Breast epithelium (tissue), 4 donors: ENCODE measurements at regions not wholly inside any gene's neighbourhood (a gene's known extent, or its start where the extent isn't known, plus 50 kb on each side); places are given as distances from the start of the nearest gene placed in this dataset.

Experiments used
- DNase-seq, 2 donors: peaks; one replicate each; pipeline ENCODE4 v3.0.0-alpha.2; 2019; ENCODE audit warnings: low spot score in 2 of 2
- H3K27ac ChIP-seq, 2 donors: fragments of 200-600 bp; sonication (generic) in 1 of 2; one replicate each; pipeline ENCODE4 v1.5.1; 2016 to 2019; ENCODE audit warnings: mild to moderate bottlenecking in 1 of 2
- H3K27me3 ChIP-seq, 2 donors: fragments of 200-600 bp; sonication (generic) in 1 of 2; one replicate each; pipeline versions ENCODE4 v1.5.1 to v1.6.0; 2017 to 2019; ENCODE audit warnings: control low read depth in 1 of 2, mild to moderate bottlenecking in 1 of 2
- H3K36me3 ChIP-seq: fragments of 200-600 bp; one replicate; pipeline ENCODE4 v1.5.1; 2019
- H3K4me1 ChIP-seq, 2 donors: fragments of 200-600 bp; sonication (generic); one replicate each; pipeline ENCODE4 v1.5.1; 2016 to 2019; ENCODE audit warnings: control low read depth in 1 of 2
- H3K4me3 ChIP-seq, 3 donors: fragments of 200-600 bp; sonication (generic); 1 replicate in 2 of 3; 2 replicates in 1 of 3; pipeline ENCODE4 v1.5.1; 2016 to 2019; ENCODE audit warnings: mild to moderate bottlenecking in 3 of 3, moderate library complexity in 2 of 3
- H3K9me3 ChIP-seq, 2 donors: fragments of 200-600 bp; sonication (generic) in 1 of 2; one replicate each; pipeline ENCODE4 v1.5.1; 2016 to 2019; ENCODE audit warnings: control low read depth in 1 of 2
- CTCF ChIP-seq, 3 donors: fragments of 450-650 bp; IDR thresholded peaks; one replicate each; pipeline ENCODE4 v1.5.1; 2016 to 2017; ENCODE audit warnings: antibody characterized with exemption in 3 of 3, mild to moderate bottlenecking in 3 of 3, moderate library complexity in 3 of 3
- POLR2A ChIP-seq: fragments of 450-650 bp; IDR thresholded peaks from one replicate; pipeline ENCODE4 v1.6.1; 2016; ENCODE audit warnings: antibody characterized with exemption, mild to moderate bottlenecking, moderate library complexity
- POLR2AphosphoS5 ChIP-seq, 3 donors: sonication (generic); formaldehyde crosslinking; IDR thresholded peaks; one replicate each; pipeline ENCODE4 v1.6.1; 2017; ENCODE audit warnings: antibody characterized with exemption in 3 of 3
- intact Hi-C: fragments of 100-400 bp; cut with DNase I; formaldehyde crosslinking; loops from one replicate; pipeline ENCODE4 v1.15.1; 2023; ENCODE audit warnings: low total_unique reads

DNA sequence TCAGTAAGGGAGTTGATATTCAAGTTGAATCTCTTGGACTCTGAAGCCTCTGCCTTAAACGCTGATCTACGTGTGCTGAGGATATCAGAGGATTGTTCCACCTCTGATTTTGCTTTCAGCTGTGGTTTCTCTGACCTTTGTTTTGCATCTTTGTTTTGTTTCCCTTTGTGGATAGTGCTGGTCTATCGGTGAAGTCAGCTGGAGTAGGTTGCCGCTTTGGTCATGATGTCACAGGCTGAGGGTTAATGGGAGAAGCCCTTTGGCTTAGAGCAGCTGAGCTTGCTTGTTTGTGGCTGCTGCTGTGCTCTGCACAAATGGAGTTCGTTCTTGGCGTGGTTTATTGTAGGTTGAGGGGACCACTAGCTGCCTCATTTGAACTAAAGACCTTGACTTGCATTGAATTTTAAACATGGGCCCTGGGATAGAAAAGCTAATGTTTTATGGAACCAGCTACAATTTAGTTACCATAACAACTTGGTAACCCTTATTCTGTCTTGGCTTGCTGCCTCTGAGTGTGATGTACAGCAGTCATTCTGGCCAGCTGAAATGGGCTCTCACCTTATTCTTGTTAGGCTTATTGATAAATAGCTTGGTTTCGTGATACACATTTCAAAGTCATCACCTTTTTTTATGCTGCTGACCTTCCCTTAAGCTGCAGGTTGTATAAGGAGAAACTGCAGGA lies 284.5 kb upstream of the E2F7 start:
- Histone ChIP-seq H3K9me3 (no peaks in the 10 kb centered on the region), H3K4me3 (no peak overlapping the region), H3K27ac (no peak overlapping the region), H3K27me3 (no peaks in the 10 kb centered on the region), H3K4me1 (peaks cover 0 to 6% of the 10 kb centered on the region in 2 donors), H3K36me3 (no peaks in the 10 kb centered on the region)
- DNase-seq, result no peak
- intact Hi-C loops, result no loop called here
- TF ChIP-seq POLR2A, result no peak
- TF ChIP-seq POLR2AphosphoS5 (IDR thresholded peaks at IDR 0.05), result no peak
- TF ChIP-seq CTCF (IDR thresholded peaks at IDR 0.05), result no peak

DNA sequence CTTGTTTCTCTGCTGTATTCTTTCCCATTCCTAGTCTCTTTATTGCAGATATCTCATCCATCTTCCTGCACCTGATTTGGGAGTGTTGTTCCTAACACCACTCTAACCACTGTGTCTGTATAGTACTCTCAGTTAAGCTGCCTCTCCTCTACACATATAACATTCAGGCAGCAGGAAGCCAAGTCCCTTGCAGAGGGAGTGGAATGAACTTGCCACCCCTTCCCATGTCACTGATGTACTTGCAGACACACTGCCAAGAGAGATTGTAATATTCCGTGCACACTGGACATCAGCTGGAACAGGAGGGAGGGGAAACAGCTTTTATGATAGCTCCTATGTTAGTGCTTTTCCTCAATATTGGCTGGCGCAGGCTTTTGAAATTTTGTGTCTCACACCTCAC lies 281.6 kb upstream of the E2F7 start:
- peaks cover 0 to 10% of the 10 kb centered on the region in 2 donors for H3K4me1 ChIP-seq
- intact Hi-C loops, result no loop called here

DNA sequence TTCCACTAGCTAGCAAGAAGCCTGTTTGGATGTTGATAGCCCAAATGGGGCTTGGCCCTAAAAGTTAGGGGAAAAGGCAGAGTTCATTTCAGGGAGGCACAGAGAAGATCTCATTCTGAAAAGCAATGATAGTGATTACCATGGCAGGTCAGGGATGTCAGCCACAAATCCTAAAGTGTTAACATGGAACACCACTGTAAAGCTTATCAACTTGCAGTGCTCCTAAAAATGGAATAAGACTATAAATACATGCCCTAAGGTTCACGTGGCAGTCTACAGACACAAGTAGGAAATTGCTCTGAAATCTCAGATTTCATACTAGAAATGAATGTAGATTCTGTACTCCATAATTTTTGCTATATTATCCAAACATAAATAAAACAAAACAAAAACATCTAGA lies 280.0 kb upstream of the E2F7 start:
- Histone ChIP-seq H3K27me3 (no peaks in the 10 kb centered on the region), H3K9me3 (no peaks in the 10 kb centered on the region), H3K36me3 (no peaks in the 10 kb centered on the region)

More for the DNA sequence above, 281.6 kb upstream of the E2F7 start:
- no peak for TF ChIP-seq POLR2A
- no peak for TF ChIP-seq POLR2AphosphoS5 (IDR thresholded peaks at IDR 0.05)
- no peak for TF ChIP-seq CTCF (IDR thresholded peaks at IDR 0.05)
- H3K27me3 ChIP-seq, result no peaks in the 10 kb centered on the region
- no peaks in the 10 kb centered on the region for H3K9me3 ChIP-seq
- no peak for DNase-seq
- no peaks in the 10 kb centered on the region for H3K36me3 ChIP-seq
- H3K27ac ChIP-seq, result no peak overlapping the region
- no peak overlapping the region for H3K4me3 ChIP-seq

GRCh38 chr12:77344651-77345050 lies 279.3 kb upstream of the E2F7 start:
- Histone ChIP-seq H3K27ac (no peak overlapping the region), H3K36me3 (no peaks in the 10 kb centered on the region), H3K27me3 (no peaks in the 10 kb centered on the region), H3K4me3 (no peak overlapping the region), H3K9me3 (no peaks in the 10 kb centered on the region), H3K4me1 (peaks cover 0 to 10% of the 10 kb centered on the region in 2 donors)
- no peak for DNase-seq
- intact Hi-C loops, result no loop called here
- TF ChIP-seq CTCF (IDR thresholded peaks at IDR 0.05) (no peak), POLR2A (no peak), POLR2AphosphoS5 (IDR thresholded peaks at IDR 0.05) (no peak)

More for the DNA sequence above, 280.0 kb upstream of the E2F7 start:
- DNase-seq, result no peak
- intact Hi-C loops, result no loop called here
- Histone ChIP-seq H3K4me3 (no peak overlapping the region), H3K27ac (peak overlapping the region in 1 of 2 donors; percentile 59), H3K4me1 (peaks cover 0 to 10% of the 10 kb centered on the region in 2 donors)
- no peak for TF ChIP-seq POLR2AphosphoS5 (IDR thresholded peaks at IDR 0.05)
- TF ChIP-seq POLR2A, result no peak
- TF ChIP-seq CTCF (IDR thresholded peaks at IDR 0.05), result no peak

DNA sequence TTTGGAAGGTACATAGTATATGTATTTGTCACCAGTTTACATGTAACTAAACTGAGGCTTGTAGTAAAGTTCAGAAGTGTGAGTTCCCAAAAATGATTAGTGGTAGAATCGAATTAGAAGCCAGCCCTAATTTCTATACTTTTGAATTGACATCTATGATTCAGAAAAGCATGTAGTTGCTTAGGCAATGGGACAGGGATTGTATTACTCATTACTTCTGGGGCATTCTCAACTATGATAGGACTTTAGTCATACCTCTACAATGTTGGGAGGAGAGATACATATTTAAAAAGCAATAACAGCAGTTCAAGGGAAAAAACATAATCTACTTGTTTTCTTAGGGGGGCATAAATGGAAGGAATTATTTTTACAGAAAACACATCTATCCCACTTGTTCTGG lies 277.9 kb upstream of the E2F7 start:
- no peak for TF ChIP-seq CTCF (IDR thresholded peaks at IDR 0.05)
- TF ChIP-seq POLR2AphosphoS5 (IDR thresholded peaks at IDR 0.05), result no peak
- no peak for TF ChIP-seq POLR2A
- Histone ChIP-seq H3K36me3 (no peaks in the 10 kb centered on the region), H3K27me3 (no peaks in the 10 kb centered on the region), H3K27ac (no peak overlapping the region), H3K9me3 (no peaks in the 10 kb centered on the region), H3K4me1 (peaks cover 0 to 10% of the 10 kb centered on the region in 2 donors), H3K4me3 (no peak overlapping the region)
- intact Hi-C loops, result no loop called here
- no peak for DNase-seq
